Heart left ventricle (tissue), 13 donors: ENCODE measurements at regions not wholly inside any gene's neighbourhood (a gene's known extent, or its start where the extent isn't known, plus 50 kb on each side); places are given as distances from the start of the nearest gene placed in this dataset.

Experiments
- CTCF ChIP-seq, 12 donors: fragments of 200-600 bp; sonication (generic) in 4 of 12; IDR thresholded peaks; one replicate each; pipeline versions ENCODE4 v1.5.0 to v1.8.0; 2018 to 2022; ENCODE audit warnings: antibody characterized with exemption in 12 of 12, mild to moderate bottlenecking in 5 of 12
- POLR2A ChIP-seq, 2 donors: fragments of 450-650 bp; IDR thresholded peaks; one replicate each; pipeline ENCODE4 v1.6.1; 2017; ENCODE audit warnings: antibody characterized with exemption in 2 of 2, mild to moderate bottlenecking in 2 of 2, moderate library complexity in 2 of 2
- donor health status: ischemic (EF 13 %, LVEDD 7.1; RV severe dilation, severe dysfunction).
- donor health status: DM: no; HTN: yes; CAD: no.
- donor health status: DM: no; HTN: no; CAD: no.
- donor health status: ischemic (EF 25% LVEDD 6.9; RV normal size, moderate dysfunction).
- donor health status: ischemic (EF 25% LVEDD 5.7; RV mildly dilated, moderate dysfunction).
- donor health status: ischemic (EF 35%, LVEDD 5.7; RV mildly dilated, moderate dysfunction).
- donor health status: nonischemic (EF 11% LVEDD 7.7; RV severe dilation, severe dysfunction).
- donor health status: DM: yes; HTN: yes; CAD: no.
- donor health status: PGD.
- donor health status: ischemic (EF 29% LVEDD 5.4; RV normal size, mild dysfunction).
- donor health status: nonischemic (EF 23%, LVEDD 6.1; RV moderate dilation, normal function).

- TF ChIP-seq CTCF (IDR thresholded peaks at IDR 0.05), result peak; percentile 52 to 80 (median 63)
- no peak for TF ChIP-seq POLR2A (IDR thresholded peaks at IDR 0.05)
Measured at GRCh38 chr6:71533939-71534379, 245.3 kb downstream of the OGFRL1 start.
